ENCODE measurements at regions not wholly inside any gene's neighbourhood (a gene's known extent, or its start where the extent isn't known, plus 50 kb on each side); places are given as distances from the start of the nearest gene placed in this dataset.

DNA sequence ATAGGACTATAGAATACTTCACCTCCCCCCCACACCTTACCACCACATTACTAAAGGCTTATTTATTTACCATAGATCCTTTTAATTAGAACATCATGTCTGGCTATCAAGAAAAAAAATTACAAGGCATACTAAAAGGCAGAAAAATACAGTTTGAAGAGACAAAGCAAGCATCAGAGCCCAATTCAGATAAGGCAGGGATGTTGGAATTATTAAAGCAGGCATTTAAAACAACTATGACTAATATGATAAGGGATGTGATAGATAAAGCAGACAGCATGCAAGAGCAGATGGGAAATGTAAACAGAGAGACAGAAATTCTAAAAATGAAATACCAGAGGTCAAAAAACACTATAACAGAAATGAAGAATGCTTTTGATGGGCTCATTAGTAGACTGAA is 55.4 kb upstream of the SMIM21 start:
- Histone ChIP-seq H3K27ac (replicated peaks) (no peak overlapping the region), H3K4me3 (replicated peaks; ENCODE audit: insufficient read depth, low read length) (no peak overlapping the region), H3K27me3 (ENCODE audit: insufficient read depth, poor library complexity, severe bottlenecking) (no peaks in the 10 kb centered on the region)
- DNase-seq (ENCODE audit: low read depth in 1 of 2, low spot score in 1 of 2) = no peak
- TF ChIP-seq, protein P1, sequence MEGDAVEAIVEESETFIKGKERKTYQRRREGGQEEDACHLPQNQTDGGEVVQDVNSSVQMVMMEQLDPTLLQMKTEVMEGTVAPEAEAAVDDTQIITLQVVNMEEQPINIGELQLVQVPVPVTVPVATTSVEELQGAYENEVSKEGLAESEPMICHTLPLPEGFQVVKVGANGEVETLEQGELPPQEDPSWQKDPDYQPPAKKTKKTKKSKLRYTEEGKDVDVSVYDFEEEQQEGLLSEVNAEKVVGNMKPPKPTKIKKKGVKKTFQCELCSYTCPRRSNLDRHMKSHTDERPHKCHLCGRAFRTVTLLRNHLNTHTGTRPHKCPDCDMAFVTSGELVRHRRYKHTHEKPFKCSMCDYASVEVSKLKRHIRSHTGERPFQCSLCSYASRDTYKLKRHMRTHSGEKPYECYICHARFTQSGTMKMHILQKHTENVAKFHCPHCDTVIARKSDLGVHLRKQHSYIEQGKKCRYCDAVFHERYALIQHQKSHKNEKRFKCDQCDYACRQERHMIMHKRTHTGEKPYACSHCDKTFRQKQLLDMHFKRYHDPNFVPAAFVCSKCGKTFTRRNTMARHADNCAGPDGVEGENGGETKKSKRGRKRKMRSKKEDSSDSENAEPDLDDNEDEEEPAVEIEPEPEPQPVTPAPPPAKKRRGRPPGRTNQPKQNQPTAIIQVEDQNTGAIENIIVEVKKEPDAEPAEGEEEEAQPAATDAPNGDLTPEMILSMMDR (IDR thresholded peaks at IDR 0.05; ENCODE audit: insufficient read depth, low read length) = no peak
- TF ChIP-seq POLR2AphosphoS5 (IDR thresholded peaks at IDR 0.05; ENCODE audit: low read depth) (no peak), REST (IDR thresholded peaks at IDR 0.05; ENCODE audit: insufficient replicate concordance, low read depth) (no peak), SPI1 (IDR thresholded peaks at IDR 0.05; ENCODE audit: borderline replicate concordance, low read depth) (no peak)

DNA sequence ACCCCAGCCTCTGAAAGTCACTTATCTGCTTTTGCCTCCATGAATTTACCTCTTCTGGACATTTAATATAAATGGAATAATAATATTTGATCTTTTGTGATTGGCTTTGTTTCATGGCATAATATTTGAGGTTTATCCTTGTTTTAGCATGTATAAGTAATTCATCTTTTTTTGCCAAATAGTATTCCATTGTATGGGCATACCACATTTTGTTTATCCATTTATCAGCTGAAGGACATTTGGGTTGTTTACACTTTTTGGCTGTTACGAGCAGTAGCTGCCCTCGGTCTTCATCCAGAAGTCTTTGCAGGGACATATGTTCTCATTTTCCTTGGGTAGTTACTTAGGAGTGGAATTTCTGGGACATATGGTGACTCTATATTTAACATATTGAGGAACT is 53.0 kb upstream of the SMIM21 start:
- no peak for TF ChIP-seq SPI1 (IDR thresholded peaks at IDR 0.05; ENCODE audit: borderline replicate concordance, low read depth)
- TF ChIP-seq, protein P1 (IDR thresholded peaks at IDR 0.05; ENCODE audit: insufficient read depth, low read length) = no peak
- TF ChIP-seq REST (IDR thresholded peaks at IDR 0.05; ENCODE audit: insufficient replicate concordance, low read depth) = no peak
- no peak for TF ChIP-seq GABPA (IDR thresholded peaks at IDR 0.05; ENCODE audit: low read depth)
- no peak for TF ChIP-seq POLR2AphosphoS5 (IDR thresholded peaks at IDR 0.05; ENCODE audit: low read depth)
- no peak overlapping the region for H3K4me3 ChIP-seq (replicated peaks; ENCODE audit: insufficient read depth, low read length)
- no peak overlapping the region for H3K27ac ChIP-seq (replicated peaks)
- DNase-seq (ENCODE audit: low read depth in 1 of 2, low spot score in 1 of 2) = no peak
- H3K27me3 ChIP-seq (ENCODE audit: insufficient read depth, poor library complexity, severe bottlenecking) = no peaks in the 10 kb centered on the region

DNA sequence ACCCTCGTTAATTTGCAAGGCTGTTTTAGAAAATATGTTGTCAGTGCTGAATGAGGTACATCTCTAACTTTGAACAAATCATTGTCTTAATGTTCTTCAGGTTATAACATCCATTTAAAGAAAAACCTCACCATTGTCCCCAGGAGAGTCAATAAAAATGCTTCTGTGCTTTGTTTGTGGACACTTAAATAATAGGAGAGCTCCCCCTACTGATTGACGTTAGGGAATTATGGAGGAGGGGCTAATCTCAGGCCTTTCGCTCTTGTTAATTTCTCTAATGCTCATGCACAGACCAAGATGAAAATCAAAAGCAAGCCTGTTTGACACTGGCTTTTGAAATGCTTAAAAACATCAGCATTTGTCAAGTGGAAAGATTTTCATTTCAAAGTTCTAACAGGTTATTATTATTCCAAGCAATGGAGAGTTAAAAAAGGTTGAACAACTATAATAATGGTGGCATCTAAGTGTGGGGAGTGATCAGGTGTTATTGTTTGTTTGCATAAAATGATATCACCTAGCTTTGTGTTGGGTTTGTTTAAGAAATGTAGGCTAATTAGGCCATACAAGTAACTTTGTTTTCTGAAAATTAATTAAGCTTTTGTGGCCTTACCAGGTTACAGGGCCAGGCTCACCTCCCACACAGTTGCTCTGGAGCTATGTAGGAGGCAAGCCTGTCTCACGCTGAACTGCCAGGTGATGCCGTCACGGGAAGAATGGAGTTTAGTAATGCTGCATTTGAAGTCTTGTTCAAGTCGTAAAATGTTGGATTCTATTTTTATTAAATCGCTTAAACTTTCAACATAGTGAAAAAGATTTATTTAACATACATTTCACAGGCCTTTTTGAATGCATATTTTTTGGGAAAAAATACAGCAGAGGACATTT is 51.7 kb upstream of the SMIM21 start:
- Histone ChIP-seq H3K27ac (replicated peaks) (no peak overlapping the region), H3K4me3 (replicated peaks; ENCODE audit: insufficient read depth, low read length) (no peak overlapping the region), H3K27me3 (ENCODE audit: insufficient read depth, poor library complexity, severe bottlenecking) (no peaks in the 10 kb centered on the region)
- DNase-seq (ENCODE audit: low read depth in 1 of 2, low spot score in 1 of 2) = peak; percentile 6 to 33
- no peak for TF ChIP-seq GABPA (IDR thresholded peaks at IDR 0.05; ENCODE audit: low read depth)
- TF ChIP-seq REST (IDR thresholded peaks at IDR 0.05; ENCODE audit: insufficient replicate concordance, low read depth) = no peak
- TF ChIP-seq POLR2AphosphoS5 (IDR thresholded peaks at IDR 0.05; ENCODE audit: low read depth) = no peak
- TF ChIP-seq, protein P1 (IDR thresholded peaks at IDR 0.05; ENCODE audit: insufficient read depth, low read length) = peak; percentile 59

Data from HL-60 (cell line).